IPS-18c (cell line): ENCODE measurements at regions not wholly inside any gene's neighbourhood (a gene's known extent, or its start where the extent isn't known, plus 50 kb on each side); places are given as distances from the start of the nearest gene placed in this dataset.

Experiments used
- H3K4me3 ChIP-seq: 2 replicates; pipeline ENCODE4 v1.7.0; 2013; ENCODE audit warnings: low read depth, mild to moderate bottlenecking, low read length, moderate library complexity; ENCODE audit not compliant: insufficient read depth
- H3K9me3 ChIP-seq: one replicate; pipeline ENCODE4 v1.6.1; 2013; ENCODE audit warnings: mild to moderate bottlenecking, low read length, moderate library complexity; ENCODE audit not compliant: control insufficient read depth, insufficient read depth

GRCh38 chr10:128322106-128322505 is 195.9 kb upstream of the MKI67 start:
- Histone ChIP-seq H3K9me3 (peaks cover 2% of the 10 kb centered on the region), H3K4me3 (no peak overlapping the region)

DNA sequence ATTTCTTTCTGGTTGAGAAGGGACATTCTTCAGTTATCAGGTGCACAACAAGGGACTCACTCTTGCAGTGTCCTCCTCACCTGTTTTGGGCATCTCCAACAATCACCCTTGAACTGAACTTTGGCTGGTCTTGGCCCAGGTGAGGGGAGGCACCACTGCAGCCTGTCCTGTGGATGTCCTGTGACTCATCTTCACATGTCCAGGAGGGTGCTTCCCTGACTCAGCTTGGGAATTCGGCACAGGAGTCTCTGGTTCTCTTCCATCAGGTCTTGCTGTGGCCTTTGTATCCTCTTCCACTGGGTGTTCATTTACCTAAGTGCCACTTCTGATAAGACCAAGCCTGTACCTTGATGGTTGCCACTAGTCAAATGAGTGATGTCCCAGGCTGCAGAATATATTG is 196.7 kb upstream of the MKI67 start:
- no peak overlapping the region for H3K4me3 ChIP-seq
- peaks cover 2% of the 10 kb centered on the region for H3K9me3 ChIP-seq

DNA sequence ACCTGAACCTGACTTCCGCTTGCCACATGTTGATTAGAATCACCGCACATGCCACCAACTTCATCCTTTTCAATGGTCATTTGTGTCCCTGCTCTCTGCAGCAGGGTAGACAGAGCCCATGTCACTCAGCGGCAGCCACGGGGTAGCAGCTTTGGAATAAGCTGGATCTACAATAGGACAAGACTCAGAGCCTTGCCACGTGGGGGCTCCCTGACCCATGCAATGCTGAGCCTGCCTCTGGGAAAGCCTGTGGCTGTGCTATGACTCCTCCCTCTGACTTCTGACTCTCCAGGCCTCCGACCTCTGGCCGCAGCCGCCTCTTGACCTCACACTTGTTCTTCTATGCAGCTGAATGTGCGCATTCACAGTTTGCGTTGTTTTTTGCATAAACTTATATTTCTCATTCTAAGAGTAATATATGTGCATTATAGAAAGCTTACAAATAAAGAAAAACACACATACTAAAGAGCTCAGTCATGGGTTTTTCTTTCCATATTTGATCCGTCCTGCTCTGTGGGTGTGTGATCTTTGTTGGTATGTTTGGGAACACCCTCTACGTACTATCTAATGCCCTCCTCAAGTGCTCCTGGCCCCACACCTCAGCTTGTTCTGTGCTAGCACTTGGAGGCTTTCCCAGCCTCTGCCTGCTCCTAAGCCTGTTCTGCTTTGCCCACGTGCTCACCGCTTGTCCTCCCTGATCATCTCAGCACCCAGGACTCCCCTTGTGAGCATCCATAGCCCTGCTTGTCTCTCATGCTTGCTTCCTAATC is 198.0 kb upstream of the MKI67 start:
- Histone ChIP-seq H3K9me3 (peaks cover 2% of the 10 kb centered on the region), H3K4me3 (no peak overlapping the region)

GRCh38 chr10:128325788-128326187 is 199.6 kb upstream of the MKI67 start:
- no peaks in the 10 kb centered on the region for H3K9me3 ChIP-seq
- H3K4me3 ChIP-seq, result no peak overlapping the region

DNA sequence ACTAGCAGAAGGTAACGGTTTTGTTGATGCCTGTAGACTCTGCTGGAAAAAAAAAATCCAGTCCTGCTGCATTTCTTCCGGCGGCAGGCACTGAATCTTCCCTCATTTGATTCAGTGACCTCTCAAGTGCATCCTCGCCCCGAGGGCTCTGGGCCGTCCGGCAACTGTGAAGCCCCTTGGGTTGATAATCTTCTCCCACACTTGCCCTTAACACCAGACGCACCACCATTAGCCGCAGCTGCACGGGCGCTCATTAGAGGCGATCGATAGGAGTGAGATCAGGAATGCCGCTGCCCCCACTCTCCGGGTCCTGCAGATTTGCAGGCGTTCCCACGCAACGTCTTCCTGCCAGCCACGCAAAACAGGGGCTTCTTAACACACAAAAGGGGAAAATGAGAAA is 200.0 kb upstream of the MKI67 start:
- no peak overlapping the region for H3K4me3 ChIP-seq
- H3K9me3 ChIP-seq, result no peaks in the 10 kb centered on the region

DNA sequence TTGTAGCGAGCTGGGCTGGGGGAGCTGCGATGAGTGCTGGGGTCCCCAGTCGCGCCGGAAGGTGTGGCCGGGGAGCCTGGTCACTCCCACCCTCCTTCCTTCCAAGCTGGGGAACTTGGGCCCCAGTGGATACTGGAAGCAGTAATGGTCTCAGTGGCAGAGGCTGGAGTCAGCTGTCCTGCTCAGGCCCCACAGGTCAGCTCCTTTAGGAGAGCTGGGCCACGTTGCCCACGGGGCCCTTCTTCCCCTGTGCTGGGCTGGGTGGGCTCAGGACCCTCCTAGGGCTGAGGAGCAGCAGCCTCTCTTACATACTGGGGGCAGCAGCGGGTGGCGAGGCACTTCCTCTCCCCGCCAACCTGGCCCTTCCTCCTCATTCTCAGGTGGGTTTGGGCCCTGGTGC is 200.6 kb upstream of the MKI67 start:
- H3K9me3 ChIP-seq, result no peaks in the 10 kb centered on the region
- H3K4me3 ChIP-seq, result no peak overlapping the region

DNA sequence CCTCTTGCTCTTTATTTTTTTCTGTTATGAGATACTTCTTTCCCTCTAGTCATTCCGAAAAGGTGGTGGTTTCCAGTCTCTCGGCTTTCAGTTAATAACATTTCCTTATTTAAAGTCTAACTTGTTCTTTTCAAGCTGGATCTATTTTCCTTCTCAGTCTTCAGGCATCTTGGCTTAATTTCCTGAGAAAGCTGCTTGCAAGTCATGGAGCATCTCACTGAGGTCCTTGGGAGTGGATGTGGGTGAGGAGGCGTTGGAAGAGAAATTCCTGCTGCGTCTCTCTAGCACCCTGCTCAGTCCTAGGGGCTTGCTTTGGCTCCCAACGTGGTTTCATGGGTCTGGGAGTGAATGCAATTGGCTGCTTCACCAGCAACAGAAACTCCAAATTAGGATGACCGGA is 210.2 kb upstream of the MKI67 start:
- H3K4me3 ChIP-seq, result no peak overlapping the region
- no peaks in the 10 kb centered on the region for H3K9me3 ChIP-seq

- no peak overlapping the region for H3K4me3 ChIP-seq
- no peaks in the 10 kb centered on the region for H3K9me3 ChIP-seq
Measured at GRCh38 chr10:128337860-128338378, 211.7 kb upstream of the MKI67 start.

DNA sequence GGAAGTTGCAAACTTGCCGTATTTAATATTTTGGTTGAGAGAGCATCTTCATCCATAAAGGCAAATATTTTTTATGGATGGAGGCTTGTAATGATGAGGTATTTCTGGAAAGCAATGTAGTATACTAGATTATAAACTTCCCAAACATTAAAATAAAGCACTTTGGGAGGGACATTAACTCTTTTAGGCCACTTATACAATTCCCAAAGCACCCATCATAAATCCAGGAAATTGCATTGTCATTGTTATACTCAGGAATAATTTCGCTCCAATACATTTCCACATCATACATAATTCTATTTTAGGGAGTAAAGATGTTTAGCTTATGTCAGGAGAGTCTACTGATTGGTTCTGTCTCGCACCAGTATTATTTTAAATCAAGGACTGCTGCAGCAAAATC is 212.7 kb upstream of the MKI67 start:
- H3K4me3 ChIP-seq, result no peak overlapping the region
- no peaks in the 10 kb centered on the region for H3K9me3 ChIP-seq

- Histone ChIP-seq H3K4me3 (no peak overlapping the region), H3K9me3 (no peaks in the 10 kb centered on the region)
Measured at GRCh38 chr10:128339753-128340152, 213.5 kb upstream of the MKI67 start.

- H3K9me3 ChIP-seq, result no peaks in the 10 kb centered on the region
Measured at GRCh38 chr10:128345353-128345752, 219.1 kb upstream of the MKI67 start.

GRCh38 chr10:128360783-128361182 is 234.6 kb upstream of the MKI67 start:
- H3K9me3 ChIP-seq, result peaks cover 3% of the 10 kb centered on the region
- H3K4me3 ChIP-seq, result no peak overlapping the region

More at GRCh38 chr10:128345353-128345752, 219.1 kb upstream of the MKI67 start:
- no peak overlapping the region for H3K4me3 ChIP-seq

- Histone ChIP-seq H3K4me3 (no peak overlapping the region), H3K9me3 (peaks cover 3% of the 10 kb centered on the region)
Measured at GRCh38 chr10:128361487-128361886, 235.3 kb upstream of the MKI67 start.

DNA sequence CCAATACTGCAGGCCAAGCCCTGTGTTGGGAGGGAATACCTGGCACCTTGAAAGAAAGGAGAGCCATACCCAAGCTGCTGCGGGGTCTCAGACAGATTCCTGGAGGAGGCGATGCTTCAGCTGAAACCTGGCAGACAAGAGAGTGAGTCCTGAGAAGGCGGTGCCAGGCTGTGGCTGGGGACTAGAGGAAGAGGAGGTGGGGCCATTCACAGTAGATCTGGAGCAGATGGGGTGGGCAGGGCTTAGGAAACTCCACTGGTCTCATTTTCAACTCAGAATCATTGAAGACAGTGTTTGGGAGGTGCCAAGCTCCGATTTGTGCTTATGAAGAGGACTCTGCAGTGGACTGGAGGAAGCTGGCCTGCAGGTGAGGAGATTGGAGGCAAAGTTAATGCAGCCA is 236.3 kb upstream of the MKI67 start:
- Histone ChIP-seq H3K4me3 (no peak overlapping the region), H3K9me3 (peaks cover 3% of the 10 kb centered on the region)

DNA sequence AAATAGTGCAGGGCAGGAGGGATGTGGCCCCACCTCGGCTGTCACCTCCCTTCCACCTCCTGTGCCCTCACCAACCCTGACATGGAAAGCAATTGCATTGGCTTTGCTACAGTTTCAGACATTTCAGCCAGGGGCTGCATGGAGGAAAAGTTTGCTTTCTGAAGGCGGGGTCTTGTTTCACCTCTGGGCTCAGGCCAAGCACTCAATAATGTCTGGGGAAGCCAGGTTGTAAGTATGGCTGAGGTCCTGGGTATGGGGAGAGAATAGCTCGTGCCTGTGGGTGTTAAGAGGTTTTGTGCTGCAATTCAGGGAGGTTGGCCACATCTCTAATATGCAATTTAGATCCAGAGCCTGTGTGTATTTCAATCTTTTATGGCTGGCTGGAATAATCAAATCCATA is 238.4 kb upstream of the MKI67 start:
- H3K4me3 ChIP-seq, result no peak overlapping the region
- H3K9me3 ChIP-seq, result peaks cover 3% of the 10 kb centered on the region

GRCh38 chr10:128365156-128365725 is 239.0 kb upstream of the MKI67 start:
- no peak overlapping the region for H3K4me3 ChIP-seq
- H3K9me3 ChIP-seq, result peaks cover 3% of the 10 kb centered on the region

- H3K4me3 ChIP-seq, result no peak overlapping the region
Measured at GRCh38 chr10:128367807-128368206, 241.6 kb upstream of the MKI67 start.

DNA sequence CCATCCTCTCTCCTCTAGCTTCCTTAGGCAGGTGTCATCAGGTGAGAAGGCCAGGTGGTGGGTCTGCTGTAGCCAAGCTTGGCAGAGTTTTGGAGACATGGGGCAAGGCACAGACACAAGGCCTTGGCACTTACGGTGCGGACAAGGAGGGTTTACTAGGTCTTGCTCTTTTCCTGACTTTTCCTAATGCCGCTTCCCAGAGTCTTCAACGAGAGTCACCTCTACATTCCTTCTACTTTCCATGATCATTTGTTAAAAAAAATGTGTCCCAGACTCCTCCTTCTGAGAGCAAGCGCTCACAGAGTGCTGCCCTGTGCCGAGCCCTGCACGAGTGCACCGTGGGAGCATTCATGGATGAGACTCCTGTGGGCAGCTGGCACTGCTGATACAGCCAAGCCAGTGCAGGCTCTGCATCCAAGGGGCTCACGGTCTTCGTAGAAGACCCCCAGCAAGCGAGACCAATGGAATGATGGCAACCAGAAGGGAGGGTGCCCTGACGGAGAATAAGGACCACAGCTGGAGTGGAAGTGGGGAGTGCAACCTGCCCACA is 243.0 kb upstream of the MKI67 start:
- Histone ChIP-seq H3K9me3 (no peaks in the 10 kb centered on the region), H3K4me3 (no peak overlapping the region)

More at GRCh38 chr10:128367807-128368206, 241.6 kb upstream of the MKI67 start:
- H3K9me3 ChIP-seq, result peaks cover 3% of the 10 kb centered on the region
